GM12878 (cell line): ENCODE measurements at regions not wholly inside any gene's neighbourhood (a gene's known extent, or its start where the extent isn't known, plus 50 kb on each side); places are given as distances from the start of the nearest gene placed in this dataset.

ENCODE experiments used
- BCL11A ChIP-seq: IDR thresholded peaks from 2 replicates; pipeline ENCODE4 v1.6.1; 2011; ENCODE audit warnings: low read depth, low read length
- CREB1 ChIP-seq: IDR thresholded peaks from 2 replicates; pipeline ENCODE4 v1.6.1; 2012; ENCODE audit warnings: low read depth, mild to moderate bottlenecking, inconsistent platforms
- CTCF ChIP-seq, 3 experiments: IDR thresholded peaks in 2 of 3; conservative IDR thresholded peaks in 1 of 3; 2 replicates each; pipeline ENCODE4 v1.5.1; 2011; ENCODE audit warnings: low read depth in 3 of 3, low read length in 3 of 3, mild to moderate bottlenecking in 3 of 3, control low read depth in 2 of 3, moderate library complexity in 2 of 3, inconsistent platforms in 1 of 3, mixed read lengths in 1 of 3; ENCODE audit not compliant: control insufficient read depth in 2 of 3, insufficient read depth in 1 of 3; ENCODE audit errors: extremely low read depth in 1 of 3
- EP300 ChIP-seq, 2 experiments: fragments of 150-350 bp in 1 of 2; IDR thresholded peaks; 2 replicates each; pipeline ENCODE4 v1.6.1; 2011 to 2012; ENCODE audit warnings: low read depth in 2 of 2, low read length in 2 of 2, borderline replicate concordance in 1 of 2, improper control_type of control experiment in 1 of 2, inconsistent platforms in 1 of 2; ENCODE audit not compliant: control insufficient read depth in 1 of 2
- EZH2 ChIP-seq: IDR thresholded peaks from 2 replicates; pipeline ENCODE4 v1.6.1; 2012; ENCODE audit warnings: low read depth, mild to moderate bottlenecking, control low read depth, inconsistent platforms, low read length, borderline replicate concordance; ENCODE audit not compliant: control insufficient read depth
- MXI1 ChIP-seq: fragments of 150-350 bp; IDR thresholded peaks from 2 replicates; pipeline ENCODE4 v1.6.1; 2011; ENCODE audit warnings: low read depth, mild to moderate bottlenecking, inconsistent platforms, low read length, improper control_type of control experiment
- POLR2A ChIP-seq: IDR thresholded peaks from 2 replicates; pipeline ENCODE4 v1.6.1; 2011; ENCODE audit warnings: low read depth, mild to moderate bottlenecking, low read length
- POLR2AphosphoS5 ChIP-seq: IDR thresholded peaks from 2 replicates; pipeline ENCODE4 v1.6.1; 2011; ENCODE audit warnings: mild to moderate bottlenecking, low read length, inconsistent platforms
- REST ChIP-seq: IDR thresholded peaks from 2 replicates; pipeline ENCODE4 v1.6.1; 2012; ENCODE audit warnings: mild to moderate bottlenecking, low read depth, low read length
- SIN3A ChIP-seq: IDR thresholded peaks from 2 replicates; pipeline ENCODE4 v1.6.1; 2012; ENCODE audit warnings: low read depth, low read length, improper control_type of control experiment
- SP1 ChIP-seq: IDR thresholded peaks from one replicate; pipeline ENCODE4 v1.6.1; 2011; ENCODE audit warnings: low read depth, low read length
- TAF1 ChIP-seq: IDR thresholded peaks from 2 replicates; pipeline ENCODE4 v1.6.1; 2011; ENCODE audit warnings: mild to moderate bottlenecking, low read depth, low read length, borderline replicate concordance
- TCF12 ChIP-seq: IDR thresholded peaks from 2 replicates; pipeline ENCODE4 v1.6.1; 2011; ENCODE audit warnings: low read depth, mild to moderate bottlenecking, low read length
- ZNF622 ChIP-seq: fragments of 450-650 bp; IDR thresholded peaks from 2 replicates; pipeline ENCODE4 v1.6.1; 2017; ENCODE audit warnings: mild to moderate bottlenecking, inconsistent platforms

GRCh38 chr11:87604350-87604749 lies 566.6 kb downstream of the TMEM135 start:
- TF ChIP-seq CTCF (IDR thresholded peaks at IDR 0.05 in 2 of 3, conservative IDR thresholded peaks at IDR 0.05 in 1 of 3; ENCODE audit: control insufficient read depth in 2 of 3, extremely low read depth in 1 of 3, insufficient read depth in 1 of 3, low read depth in 3 of 3, low read length in 3 of 3) = no peak
- no peak for TF ChIP-seq POLR2AphosphoS5
- no peak for TF ChIP-seq POLR2A
- TF ChIP-seq SIN3A = no peak
- no peak for TF ChIP-seq EP300 (IDR thresholded peaks at IDR 0.05; ENCODE audit: borderline replicate concordance in 1 of 2, control insufficient read depth in 1 of 2, low read depth in 2 of 2, low read length in 2 of 2)
- TF ChIP-seq EZH2 = no peak
- TF ChIP-seq MXI1 = no peak
- TF ChIP-seq SP1 = no peak
- TF ChIP-seq TCF12 = no peak
- TF ChIP-seq CREB1 = no peak
- no peak for TF ChIP-seq TAF1
- no peak for TF ChIP-seq BCL11A
- TF ChIP-seq ZNF622 = no peak
- TF ChIP-seq REST = no peak
